H1 (cell line): ENCODE measurements at regions not wholly inside any gene's neighbourhood (a gene's known extent, or its start where the extent isn't known, plus 50 kb on each side); places are given as distances from the start of the nearest gene placed in this dataset.

Experiments
- BCL11A ChIP-seq, 2 experiments: IDR thresholded peaks; one replicate each; pipeline ENCODE4 v1.6.1; 2011; ENCODE audit warnings: low read depth in 2 of 2, low read length in 2 of 2, mild to moderate bottlenecking in 2 of 2
- CBX8 ChIP-seq: fragments of 300-800, 300-1000 bp; sonication (generic); IDR thresholded peaks from 2 replicates; pipeline ENCODE4 v1.7.1; 2016; ENCODE audit warnings: low read depth, low read length, borderline replicate concordance
- CHD1 ChIP-seq: IDR thresholded peaks from 2 replicates; pipeline ENCODE4 v1.6.1; 2012; ENCODE audit warnings: low read depth, low read length, improper control_type of control experiment
- EZH2 ChIP-seq: fragments of 200-600 bp; sonication (generic); IDR thresholded peaks from 2 replicates; pipeline ENCODE4 v1.7.1; 2012; ENCODE audit warnings: low read depth, mild to moderate bottlenecking, moderate library complexity, low read length, inconsistent platforms; ENCODE audit not compliant: severe bottlenecking
- JUN ChIP-seq: IDR thresholded peaks from 2 replicates; pipeline ENCODE4 v1.6.1; 2011; ENCODE audit warnings: low read depth, mild to moderate bottlenecking, improper control_type of control experiment, low read length
- KDM1A ChIP-seq: fragments of 200-600, 300-600 bp; sonication (generic); IDR thresholded peaks from 2 replicates; pipeline ENCODE4 v1.7.1; 2016; ENCODE audit warnings: mild to moderate bottlenecking, low read length, borderline replicate concordance
- RXRA ChIP-seq: IDR thresholded peaks from 2 replicates; pipeline ENCODE4 v1.6.1; 2011; ENCODE audit warnings: low read depth, mild to moderate bottlenecking, low read length, moderate library complexity; ENCODE audit not compliant: insufficient read depth
- SIN3A ChIP-seq, 2 experiments: IDR thresholded peaks in 1 of 2; conservative IDR thresholded peaks in 1 of 2; 2 replicates each; pipeline ENCODE4 v1.6.1; 2011 to 2012; ENCODE audit warnings: low read length in 2 of 2, improper control_type of control experiment in 1 of 2, low read depth in 1 of 2, mild to moderate bottlenecking in 1 of 2
- SP1 ChIP-seq: IDR thresholded peaks from 2 replicates; pipeline ENCODE4 v1.6.1; 2011; ENCODE audit warnings: low read depth, low read length
- TAF7 ChIP-seq: optimal IDR thresholded peaks from 2 replicates; pipeline ENCODE3; 2011; ENCODE audit warnings: low read depth, mild to moderate bottlenecking, inconsistent platforms, low read length, moderate library complexity, borderline replicate concordance
- TEAD4 ChIP-seq: IDR thresholded peaks from 2 replicates; pipeline ENCODE4 v1.6.1; 2012; ENCODE audit warnings: low read depth, low read length, inconsistent platforms, mixed read lengths
- TF ChIP-seq, protein P1 (sequence below): fragments of 300-600 bp; sonication (generic); IDR thresholded peaks from 2 replicates; pipeline ENCODE4 v1.7.1; 2012; ENCODE audit warnings: low read length, moderate library complexity, mild to moderate bottlenecking, inconsistent platforms; ENCODE audit not compliant: insufficient replicate concordance

DNA sequence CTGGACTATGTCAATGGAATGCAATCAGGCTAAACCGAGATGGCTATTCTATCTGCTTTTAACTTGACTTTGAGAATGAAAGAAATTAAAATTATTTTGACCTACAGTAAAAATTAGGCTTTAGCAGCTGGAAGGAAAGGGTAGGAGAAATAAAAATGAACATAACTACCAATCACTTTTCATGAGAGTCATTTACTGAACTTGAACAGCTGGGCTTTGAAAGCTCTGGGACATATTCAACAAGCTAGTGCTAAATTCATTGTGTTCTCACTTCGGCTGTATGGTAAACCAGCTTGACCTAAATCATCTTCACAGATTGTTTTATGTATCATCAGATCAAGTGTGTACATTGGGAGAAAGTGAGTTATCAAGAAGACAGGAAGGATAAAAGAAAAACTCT is 161.5 kb upstream of the STXBP5 start (continued):
- TF ChIP-seq, protein P1, sequence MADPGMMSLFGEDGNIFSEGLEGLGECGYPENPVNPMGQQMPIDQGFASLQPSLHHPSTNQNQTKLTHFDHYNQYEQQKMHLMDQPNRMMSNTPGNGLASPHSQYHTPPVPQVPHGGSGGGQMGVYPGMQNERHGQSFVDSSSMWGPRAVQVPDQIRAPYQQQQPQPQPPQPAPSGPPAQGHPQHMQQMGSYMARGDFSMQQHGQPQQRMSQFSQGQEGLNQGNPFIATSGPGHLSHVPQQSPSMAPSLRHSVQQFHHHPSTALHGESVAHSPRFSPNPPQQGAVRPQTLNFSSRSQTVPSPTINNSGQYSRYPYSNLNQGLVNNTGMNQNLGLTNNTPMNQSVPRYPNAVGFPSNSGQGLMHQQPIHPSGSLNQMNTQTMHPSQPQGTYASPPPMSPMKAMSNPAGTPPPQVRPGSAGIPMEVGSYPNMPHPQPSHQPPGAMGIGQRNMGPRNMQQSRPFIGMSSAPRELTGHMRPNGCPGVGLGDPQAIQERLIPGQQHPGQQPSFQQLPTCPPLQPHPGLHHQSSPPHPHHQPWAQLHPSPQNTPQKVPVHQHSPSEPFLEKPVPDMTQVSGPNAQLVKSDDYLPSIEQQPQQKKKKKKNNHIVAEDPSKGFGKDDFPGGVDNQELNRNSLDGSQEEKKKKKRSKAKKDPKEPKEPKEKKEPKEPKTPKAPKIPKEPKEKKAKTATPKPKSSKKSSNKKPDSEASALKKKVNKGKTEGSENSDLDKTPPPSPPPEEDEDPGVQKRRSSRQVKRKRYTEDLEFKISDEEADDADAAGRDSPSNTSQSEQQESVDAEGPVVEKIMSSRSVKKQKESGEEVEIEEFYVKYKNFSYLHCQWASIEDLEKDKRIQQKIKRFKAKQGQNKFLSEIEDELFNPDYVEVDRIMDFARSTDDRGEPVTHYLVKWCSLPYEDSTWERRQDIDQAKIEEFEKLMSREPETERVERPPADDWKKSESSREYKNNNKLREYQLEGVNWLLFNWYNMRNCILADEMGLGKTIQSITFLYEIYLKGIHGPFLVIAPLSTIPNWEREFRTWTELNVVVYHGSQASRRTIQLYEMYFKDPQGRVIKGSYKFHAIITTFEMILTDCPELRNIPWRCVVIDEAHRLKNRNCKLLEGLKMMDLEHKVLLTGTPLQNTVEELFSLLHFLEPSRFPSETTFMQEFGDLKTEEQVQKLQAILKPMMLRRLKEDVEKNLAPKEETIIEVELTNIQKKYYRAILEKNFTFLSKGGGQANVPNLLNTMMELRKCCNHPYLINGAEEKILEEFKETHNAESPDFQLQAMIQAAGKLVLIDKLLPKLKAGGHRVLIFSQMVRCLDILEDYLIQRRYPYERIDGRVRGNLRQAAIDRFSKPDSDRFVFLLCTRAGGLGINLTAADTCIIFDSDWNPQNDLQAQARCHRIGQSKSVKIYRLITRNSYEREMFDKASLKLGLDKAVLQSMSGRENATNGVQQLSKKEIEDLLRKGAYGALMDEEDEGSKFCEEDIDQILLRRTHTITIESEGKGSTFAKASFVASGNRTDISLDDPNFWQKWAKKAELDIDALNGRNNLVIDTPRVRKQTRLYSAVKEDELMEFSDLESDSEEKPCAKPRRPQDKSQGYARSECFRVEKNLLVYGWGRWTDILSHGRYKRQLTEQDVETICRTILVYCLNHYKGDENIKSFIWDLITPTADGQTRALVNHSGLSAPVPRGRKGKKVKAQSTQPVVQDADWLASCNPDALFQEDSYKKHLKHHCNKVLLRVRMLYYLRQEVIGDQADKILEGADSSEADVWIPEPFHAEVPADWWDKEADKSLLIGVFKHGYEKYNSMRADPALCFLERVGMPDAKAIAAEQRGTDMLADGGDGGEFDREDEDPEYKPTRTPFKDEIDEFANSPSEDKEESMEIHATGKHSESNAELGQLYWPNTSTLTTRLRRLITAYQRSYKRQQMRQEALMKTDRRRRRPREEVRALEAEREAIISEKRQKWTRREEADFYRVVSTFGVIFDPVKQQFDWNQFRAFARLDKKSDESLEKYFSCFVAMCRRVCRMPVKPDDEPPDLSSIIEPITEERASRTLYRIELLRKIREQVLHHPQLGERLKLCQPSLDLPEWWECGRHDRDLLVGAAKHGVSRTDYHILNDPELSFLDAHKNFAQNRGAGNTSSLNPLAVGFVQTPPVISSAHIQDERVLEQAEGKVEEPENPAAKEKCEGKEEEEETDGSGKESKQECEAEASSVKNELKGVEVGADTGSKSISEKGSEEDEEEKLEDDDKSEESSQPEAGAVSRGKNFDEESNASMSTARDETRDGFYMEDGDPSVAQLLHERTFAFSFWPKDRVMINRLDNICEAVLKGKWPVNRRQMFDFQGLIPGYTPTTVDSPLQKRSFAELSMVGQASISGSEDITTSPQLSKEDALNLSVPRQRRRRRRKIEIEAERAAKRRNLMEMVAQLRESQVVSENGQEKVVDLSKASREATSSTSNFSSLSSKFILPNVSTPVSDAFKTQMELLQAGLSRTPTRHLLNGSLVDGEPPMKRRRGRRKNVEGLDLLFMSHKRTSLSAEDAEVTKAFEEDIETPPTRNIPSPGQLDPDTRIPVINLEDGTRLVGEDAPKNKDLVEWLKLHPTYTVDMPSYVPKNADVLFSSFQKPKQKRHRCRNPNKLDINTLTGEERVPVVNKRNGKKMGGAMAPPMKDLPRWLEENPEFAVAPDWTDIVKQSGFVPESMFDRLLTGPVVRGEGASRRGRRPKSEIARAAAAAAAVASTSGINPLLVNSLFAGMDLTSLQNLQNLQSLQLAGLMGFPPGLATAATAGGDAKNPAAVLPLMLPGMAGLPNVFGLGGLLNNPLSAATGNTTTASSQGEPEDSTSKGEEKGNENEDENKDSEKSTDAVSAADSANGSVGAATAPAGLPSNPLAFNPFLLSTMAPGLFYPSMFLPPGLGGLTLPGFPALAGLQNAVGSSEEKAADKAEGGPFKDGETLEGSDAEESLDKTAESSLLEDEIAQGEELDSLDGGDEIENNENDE: no peak
- TF ChIP-seq SIN3A (conservative IDR thresholded peaks at IDR 0.05 in 1 of 2, IDR thresholded peaks at IDR 0.05 in 1 of 2; ENCODE audit: low read depth in 1 of 2, low read length in 2 of 2) (no peak), KDM1A (no peak), SP1 (no peak), TAF7 (no peak), JUN (no peak), EZH2 (no peak), CHD1 (no peak), TEAD4 (no peak), BCL11A (IDR thresholded peaks at IDR 0.05; ENCODE audit: low read depth in 2 of 2, low read length in 2 of 2) (no peak), CBX8 (no peak), RXRA (no peak)
